ENCODE measurements at regions not wholly inside any gene's neighbourhood (a gene's known extent, or its start where the extent isn't known, plus 50 kb on each side); places are given as distances from the start of the nearest gene placed in this dataset.
"Not testable (repeated sequence)": the region's sequence is repeated elsewhere in the genome, so short reads cannot be mapped to it uniquely, and the experiment has no call there.

GRCh38 chr2:175317751-175318150, 136.2 kb upstream of the ATP5MC3 start:
- DNase-seq = no peak

GRCh38 chr2:175312137-175312536, 130.6 kb upstream of the ATP5MC3 start:
- DNase-seq = no peak

- no peak for DNase-seq
Observed at GRCh38 chr2:175310813-175311504, 129.4 kb upstream of the ATP5MC3 start.

GRCh38 chr2:175309799-175310198, 128.3 kb upstream of the ATP5MC3 start:
- DNase-seq = peak; percentile 72

GRCh38 chr2:175308005-175308404, 126.5 kb upstream of the ATP5MC3 start:
- DNase-seq = no peak

- DNase-seq = no peak
Observed at GRCh38 chr2:175304541-175304940, 123.0 kb upstream of the ATP5MC3 start.

GRCh38 chr2:175293776-175294175, 112.3 kb upstream of the ATP5MC3 start:
- no peak for DNase-seq

- no peak for DNase-seq
Observed at GRCh38 chr2:175293195-175293594, 111.7 kb upstream of the ATP5MC3 start.

- DNase-seq = peak; percentile 83
Observed at GRCh38 chr2:175282886-175283285, 101.4 kb upstream of the ATP5MC3 start.

- peak; percentile 76 for DNase-seq
Observed at GRCh38 chr2:175282300-175282699, 100.8 kb upstream of the ATP5MC3 start.

GRCh38 chr2:175277772-175278171, 96.3 kb upstream of the ATP5MC3 start:
- DNase-seq = no peak

- no peak for DNase-seq
Observed at GRCh38 chr2:175275539-175275938, 94.0 kb upstream of the ATP5MC3 start.

GRCh38 chr2:175259164-175259563, 77.7 kb upstream of the ATP5MC3 start:
- peak; percentile 49 for DNase-seq

- DNase-seq = no peak
Observed at GRCh38 chr2:175256806-175257585, 75.5 kb upstream of the ATP5MC3 start.

- DNase-seq = not testable (repeated sequence)
Observed at GRCh38 chr2:175256391-175256790, 74.9 kb upstream of the ATP5MC3 start.

- no peak for DNase-seq
Observed at GRCh38 chr2:175253871-175254270, 72.4 kb upstream of the ATP5MC3 start.

GRCh38 chr2:175251425-175252041, 70.0 kb upstream of the ATP5MC3 start:
- peak; percentile 65 for DNase-seq

GRCh38 chr2:175247159-175247558, 65.6 kb upstream of the ATP5MC3 start:
- no peak for DNase-seq

- no peak for DNase-seq
Observed at GRCh38 chr2:175244697-175245096, 63.2 kb upstream of the ATP5MC3 start.

GRCh38 chr2:175241691-175242090, 60.2 kb upstream of the ATP5MC3 start:
- DNase-seq = no peak

GRCh38 chr2:175240033-175240432, 58.5 kb upstream of the ATP5MC3 start:
- DNase-seq = not testable (repeated sequence)

- no peak for DNase-seq
Observed at GRCh38 chr2:175236930-175237329, 55.4 kb upstream of the ATP5MC3 start.

- DNase-seq = no peak
Observed at GRCh38 chr2:175234650-175235049, 53.1 kb upstream of the ATP5MC3 start.

- peak; percentile 82 for DNase-seq
Observed at GRCh38 chr2:175234153-175234552, 52.6 kb upstream of the ATP5MC3 start.
